GM18870 (cell line): ENCODE measurements at regions not wholly inside any gene's neighbourhood (a gene's known extent, or its start where the extent isn't known, plus 50 kb on each side); places are given as distances from the start of the nearest gene placed in this dataset.

ENCODE experiments used
- ATAC-seq: cut with Tn5 transposase; IDR thresholded peaks from one replicate; pipeline ENCODE4 v1.9.1; 2021; ENCODE audit warnings: moderate library complexity; ENCODE audit not compliant: unreplicated experiment

DNA sequence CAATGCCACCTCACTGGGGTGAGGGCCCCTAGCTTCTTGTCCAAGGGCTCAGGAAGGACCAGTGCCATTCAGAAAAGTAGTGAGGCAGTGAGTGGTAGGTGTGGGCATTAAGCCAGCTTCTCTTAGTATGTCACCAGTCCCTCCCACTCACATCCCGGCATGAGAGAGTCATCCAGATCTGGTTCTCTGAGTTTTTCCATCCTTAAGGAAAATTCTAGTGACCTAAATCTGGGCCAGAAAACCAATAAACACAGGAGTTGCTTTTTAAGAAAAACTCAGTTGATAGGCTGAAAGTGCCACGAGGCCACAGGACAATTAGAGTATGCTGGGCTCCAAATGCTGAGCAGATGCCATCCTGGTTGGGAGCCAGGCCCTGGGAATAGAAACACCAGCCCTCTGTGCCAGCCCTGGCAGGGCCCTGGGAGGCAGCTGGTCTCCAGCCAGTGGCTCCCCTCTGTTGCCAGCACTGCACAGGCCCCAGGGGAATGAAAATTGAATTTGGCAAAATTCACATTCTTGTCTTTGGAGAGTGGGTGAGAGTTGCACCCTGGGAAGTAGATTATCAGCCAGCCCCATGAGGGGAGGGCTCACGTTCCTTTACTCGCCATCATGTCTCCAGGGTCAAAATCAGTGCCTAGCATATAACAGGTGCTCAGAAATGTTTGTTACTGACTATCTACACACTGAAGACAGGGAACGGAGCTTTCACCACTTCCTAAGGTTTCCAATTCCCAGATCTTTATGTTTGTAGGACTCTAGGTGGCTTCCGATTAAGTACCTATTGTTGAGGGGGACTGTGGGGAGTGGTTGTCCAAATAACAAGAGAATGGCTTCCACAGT lies 52.8 kb downstream of the FAM43A start:
- ATAC-seq: no peak

DNA sequence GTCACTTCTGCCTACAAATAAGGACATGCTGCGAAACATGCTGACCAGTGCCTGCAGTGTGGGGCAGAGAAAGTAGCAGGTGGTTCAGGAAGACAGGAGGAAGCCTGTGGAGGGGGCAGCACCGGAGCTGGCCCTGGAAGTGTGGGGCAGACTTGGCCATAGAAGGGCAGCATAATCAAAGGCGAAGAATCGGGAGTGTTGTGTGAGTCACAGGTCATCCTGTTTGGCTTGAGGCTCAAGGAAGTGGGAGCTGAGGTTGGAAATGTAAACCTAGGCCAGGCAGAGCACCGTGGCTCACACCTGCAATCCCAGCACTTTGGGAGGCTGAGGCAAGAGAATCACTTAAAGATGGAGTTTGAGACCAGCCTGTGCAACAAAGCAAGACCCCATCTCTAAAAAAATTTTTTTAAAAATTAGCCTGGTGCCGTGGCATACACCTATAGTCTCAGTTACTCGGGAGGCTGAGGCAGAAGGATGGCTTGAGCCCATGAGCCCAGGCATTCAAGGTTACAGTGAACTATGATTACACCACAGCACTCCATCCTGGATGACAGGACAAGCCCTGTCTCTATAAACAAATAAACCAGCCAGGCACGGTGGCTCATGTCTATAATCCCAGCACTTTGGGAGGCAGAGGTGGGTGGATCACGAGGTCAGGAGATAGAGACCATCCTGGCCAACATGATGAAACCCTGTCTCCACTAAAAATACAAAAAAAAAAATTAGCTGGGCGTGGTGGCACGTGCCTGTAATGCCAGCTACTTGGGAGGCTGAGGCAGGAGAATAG lies 54.0 kb downstream of the FAM43A start:
- ATAC-seq: no peak

GRCh38 chr3:194740859-194741491 lies 55.3 kb downstream of the FAM43A start:
- no peak for ATAC-seq

DNA sequence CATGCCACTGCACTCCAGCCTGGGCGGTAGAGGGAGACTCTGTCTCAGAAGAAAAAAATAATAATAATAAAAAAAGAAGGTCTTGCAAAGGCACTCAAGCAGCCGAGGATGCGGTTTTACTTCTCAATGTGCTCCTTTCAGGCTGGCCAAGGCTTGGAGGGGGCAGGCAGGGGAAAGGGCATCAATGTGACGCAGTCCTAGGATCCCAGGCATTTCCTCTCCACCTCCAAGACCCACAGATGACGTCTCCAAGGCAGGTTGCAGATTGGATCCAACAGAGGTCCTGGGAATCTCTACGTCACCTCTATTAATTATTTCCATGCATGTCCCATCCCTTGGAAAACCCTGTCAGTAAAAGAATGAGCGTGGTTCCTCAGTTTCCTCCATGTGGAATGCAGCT lies 56.2 kb downstream of the FAM43A start:
- no peak for ATAC-seq

DNA sequence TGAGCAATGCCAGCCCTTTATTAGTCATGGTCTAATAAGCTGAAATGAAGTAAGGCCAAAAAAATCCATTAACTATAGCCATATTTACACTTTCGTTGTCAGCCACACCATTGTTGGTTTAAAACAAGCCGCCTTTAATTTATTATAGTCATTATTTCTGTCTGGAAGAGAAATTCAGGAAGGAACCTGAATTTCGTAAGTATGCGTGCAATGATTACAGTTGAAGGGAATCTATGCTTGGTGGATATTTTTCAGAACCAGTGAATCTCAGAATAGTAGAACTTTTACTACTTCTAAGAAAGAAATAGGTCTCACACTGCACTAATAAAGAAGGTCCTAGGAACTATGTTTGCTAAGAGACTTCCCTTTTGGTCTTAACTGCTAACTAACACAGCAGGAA lies 59.1 kb downstream of the FAM43A start:
- no peak for ATAC-seq

DNA sequence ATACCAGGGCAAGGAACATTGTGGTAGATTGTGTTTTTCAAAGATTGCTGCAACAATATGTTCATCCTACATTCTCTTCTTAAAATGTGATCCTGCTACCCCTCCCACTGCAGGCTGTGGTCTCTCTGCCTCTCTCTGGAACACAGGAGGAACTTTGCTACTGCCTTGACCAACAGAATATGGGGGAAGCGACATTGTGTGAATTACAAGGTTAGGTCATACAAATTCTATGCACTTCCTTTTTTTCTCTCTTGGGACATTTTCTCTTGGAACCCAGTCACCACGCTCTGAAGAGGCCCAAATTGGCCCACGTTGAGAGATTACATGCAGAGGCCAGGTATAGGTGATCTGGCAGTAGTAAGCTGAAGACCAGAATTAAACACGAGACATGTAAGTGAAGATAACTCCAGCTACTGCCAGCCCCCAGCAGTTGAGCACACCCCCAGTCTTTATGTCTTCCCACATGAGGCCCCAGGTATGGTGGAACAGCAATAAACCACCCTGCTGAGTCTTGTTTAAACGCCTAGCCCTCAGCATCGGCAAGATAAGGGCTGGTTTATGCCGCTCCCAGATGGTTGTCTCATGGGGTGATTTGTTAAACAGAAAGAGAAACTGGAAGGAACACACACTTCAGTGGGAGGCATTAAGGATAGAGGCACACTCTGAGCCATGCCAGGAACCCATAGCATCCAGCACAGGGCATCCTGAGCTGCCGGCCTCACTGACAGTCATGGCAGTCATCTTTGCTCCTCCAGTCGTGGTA lies 59.9 kb downstream of the FAM43A start:
- no peak for ATAC-seq

DNA sequence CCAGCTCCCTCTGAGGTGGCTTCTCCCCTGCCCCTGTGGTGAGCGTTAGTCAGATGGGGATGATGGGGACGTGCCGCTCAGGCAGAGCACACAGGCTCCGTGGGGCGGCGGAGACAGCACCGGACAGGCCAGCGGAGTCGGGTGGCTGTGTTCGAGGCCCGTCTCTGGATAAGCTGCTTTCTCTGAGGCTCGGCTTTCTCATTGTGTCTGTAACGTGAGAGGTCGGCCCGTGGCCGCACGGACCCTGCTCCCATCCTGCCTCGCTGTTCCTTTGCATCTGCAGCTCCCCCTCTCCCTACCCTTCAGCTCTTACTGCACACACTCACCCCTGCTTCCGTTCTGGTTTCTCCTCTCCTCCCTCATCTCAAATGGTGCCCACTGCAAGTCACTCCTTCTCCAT lies 62.5 kb downstream of the FAM43A start:
- ATAC-seq: no peak

GRCh38 chr3:194749631-194750490 lies 64.2 kb downstream of the FAM43A start:
- no peak for ATAC-seq

DNA sequence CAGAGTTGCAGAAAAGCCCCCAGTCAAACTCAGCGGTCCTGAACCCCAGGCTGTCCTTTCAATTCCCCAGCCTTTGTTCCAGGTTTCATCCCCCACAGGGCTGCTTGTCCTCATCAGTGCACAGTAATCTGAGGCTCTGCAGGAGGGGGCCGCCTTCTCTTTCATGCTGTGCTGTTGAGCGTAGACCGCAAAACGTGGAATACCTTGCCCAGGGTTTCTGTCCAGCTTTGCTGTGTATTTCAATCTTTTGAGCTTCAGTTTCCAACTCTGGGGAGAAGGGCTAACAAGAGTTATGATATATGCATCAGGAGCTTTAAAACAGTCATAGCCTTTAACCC lies 64.8 kb downstream of the FAM43A start:
- ATAC-seq: no peak

DNA sequence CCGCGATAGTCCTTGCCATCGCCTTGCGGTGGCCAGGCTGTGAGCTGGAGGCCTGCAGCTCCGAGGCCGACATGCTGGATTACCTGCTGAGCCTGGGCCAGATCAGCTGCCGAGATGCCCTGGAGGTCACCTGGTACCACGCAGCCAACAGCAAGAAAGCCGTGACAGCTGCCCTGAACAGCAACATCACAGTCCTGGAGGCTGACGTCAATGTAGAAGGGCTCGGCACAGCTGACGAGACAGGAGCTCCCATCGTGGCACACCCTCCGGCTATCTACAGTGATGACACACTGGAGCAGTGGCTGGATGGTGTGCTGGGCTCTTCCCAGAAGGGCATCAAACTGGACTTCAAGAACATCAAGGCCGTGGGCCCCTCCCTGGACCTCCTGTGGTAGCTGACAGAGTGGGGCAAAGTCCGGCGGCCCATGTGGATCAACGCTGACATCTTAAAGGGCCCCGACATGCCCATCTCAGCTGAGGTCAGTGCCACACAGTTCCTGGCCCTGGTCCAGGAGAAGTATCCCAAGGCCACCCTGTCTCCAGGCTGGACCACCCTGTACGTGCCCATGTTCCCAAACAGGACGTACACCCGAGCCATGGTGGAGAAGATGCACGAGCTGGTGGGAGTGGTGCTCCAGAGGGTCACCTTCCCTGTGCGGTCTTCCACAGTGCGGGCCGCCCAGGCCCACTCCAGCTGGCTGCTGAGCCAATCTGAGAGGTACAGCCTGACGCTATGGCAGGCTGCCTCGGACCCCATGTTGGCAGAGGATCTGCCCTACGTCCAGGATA lies 70.2 kb downstream of the FAM43A start:
- no peak for ATAC-seq

DNA sequence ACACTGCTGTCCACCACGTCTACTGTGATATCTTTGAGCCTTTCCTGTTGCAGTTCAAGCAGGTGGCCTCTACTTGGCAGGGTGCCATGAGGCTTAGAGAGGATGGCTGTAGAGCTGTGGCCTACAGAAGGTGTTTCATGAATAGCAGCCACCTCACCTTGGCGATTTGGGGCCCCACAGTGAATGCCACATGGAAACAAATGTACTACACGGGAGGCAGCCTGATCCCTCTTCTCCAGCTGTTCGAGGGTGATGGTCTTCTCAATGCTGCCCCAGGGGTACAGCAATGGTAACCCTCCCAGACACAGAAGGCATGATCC lies 70.7 kb downstream of the FAM43A start:
- ATAC-seq: no peak

DNA sequence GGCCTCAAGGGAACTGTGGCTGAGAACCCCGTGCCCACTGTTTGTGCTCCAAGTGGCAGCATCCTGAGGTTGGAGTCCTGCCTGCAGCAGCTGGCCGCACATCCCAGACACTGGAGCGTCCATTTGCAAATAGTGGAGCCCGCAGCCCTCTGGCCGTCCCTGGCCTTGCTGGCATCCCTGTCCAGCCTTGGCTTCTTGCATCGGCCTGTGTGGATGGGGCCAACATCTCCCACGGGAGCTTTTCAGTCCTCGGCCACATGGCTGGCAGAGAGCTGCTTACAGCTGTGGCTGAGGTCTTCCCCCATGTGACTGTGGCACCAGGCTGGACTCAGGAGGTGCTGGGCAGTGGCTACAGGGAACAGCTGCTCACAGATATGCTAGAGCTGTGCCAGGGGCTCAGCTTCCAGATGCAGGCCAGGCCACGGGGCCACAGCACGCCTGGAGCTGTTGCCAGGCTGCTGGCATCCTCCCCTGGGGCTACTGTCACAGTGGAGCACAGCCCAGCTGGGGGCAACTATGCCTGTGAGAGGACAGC lies 71.2 kb downstream of the FAM43A start:
- ATAC-seq: no peak

- ATAC-seq: no peak
Observed at GRCh38 chr3:194757647-194758061, 72.0 kb downstream of the FAM43A start.

GRCh38 chr3:194758716-194759115 lies 73.0 kb downstream of the FAM43A start:
- no peak for ATAC-seq

DNA sequence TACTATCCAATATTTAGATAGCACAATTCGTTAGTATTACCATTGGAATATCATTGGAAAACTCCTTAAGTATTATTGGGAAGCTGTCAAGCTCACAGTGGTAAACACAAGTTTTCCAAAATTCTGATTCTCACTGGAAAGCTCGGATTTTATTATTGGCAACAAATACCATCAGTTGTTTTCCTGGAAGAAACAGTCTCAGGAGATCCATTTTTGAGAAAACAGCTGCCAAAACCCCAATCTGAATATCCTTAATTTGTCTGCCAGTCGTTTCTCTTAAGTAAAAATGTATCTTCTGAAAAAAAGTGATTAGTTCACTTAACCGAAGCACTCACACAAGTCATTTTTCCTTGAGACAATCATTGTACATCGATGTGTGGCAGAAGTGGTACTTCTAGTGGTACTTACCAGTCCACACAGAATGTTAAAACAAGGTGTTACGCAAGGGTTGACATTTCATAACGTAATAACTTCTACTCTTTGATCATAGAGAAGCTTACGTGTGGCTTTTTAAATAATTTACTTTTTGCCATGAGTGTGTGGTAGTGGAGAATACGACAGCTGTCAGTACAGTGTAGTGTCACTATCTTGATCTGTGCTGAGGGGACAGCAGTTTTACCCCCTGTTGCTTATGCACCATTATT lies 74.9 kb downstream of the FAM43A start:
- no peak for ATAC-seq

DNA sequence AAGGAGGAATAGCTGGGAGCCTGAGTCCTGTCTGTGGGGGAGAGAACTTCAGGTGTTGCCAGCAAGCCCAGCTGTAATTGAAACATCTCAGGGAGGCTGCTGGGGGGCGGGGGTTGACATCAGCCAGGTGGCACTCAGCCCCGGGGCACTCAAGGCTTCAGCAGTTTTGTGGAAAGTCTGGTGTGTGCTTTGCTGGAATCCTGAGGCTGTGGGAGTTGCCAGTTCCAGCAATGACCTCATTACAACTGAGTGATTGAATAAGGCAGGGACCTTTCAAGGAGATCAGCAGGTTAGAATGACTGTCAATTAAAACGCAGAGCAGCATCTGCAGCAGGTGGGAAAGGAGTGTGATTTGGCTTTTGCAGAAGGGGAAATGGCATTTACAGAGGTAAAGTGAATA lies 75.7 kb downstream of the FAM43A start:
- ATAC-seq: no peak

GRCh38 chr3:194766845-194767244 lies 81.2 kb downstream of the FAM43A start:
- ATAC-seq: no peak

DNA sequence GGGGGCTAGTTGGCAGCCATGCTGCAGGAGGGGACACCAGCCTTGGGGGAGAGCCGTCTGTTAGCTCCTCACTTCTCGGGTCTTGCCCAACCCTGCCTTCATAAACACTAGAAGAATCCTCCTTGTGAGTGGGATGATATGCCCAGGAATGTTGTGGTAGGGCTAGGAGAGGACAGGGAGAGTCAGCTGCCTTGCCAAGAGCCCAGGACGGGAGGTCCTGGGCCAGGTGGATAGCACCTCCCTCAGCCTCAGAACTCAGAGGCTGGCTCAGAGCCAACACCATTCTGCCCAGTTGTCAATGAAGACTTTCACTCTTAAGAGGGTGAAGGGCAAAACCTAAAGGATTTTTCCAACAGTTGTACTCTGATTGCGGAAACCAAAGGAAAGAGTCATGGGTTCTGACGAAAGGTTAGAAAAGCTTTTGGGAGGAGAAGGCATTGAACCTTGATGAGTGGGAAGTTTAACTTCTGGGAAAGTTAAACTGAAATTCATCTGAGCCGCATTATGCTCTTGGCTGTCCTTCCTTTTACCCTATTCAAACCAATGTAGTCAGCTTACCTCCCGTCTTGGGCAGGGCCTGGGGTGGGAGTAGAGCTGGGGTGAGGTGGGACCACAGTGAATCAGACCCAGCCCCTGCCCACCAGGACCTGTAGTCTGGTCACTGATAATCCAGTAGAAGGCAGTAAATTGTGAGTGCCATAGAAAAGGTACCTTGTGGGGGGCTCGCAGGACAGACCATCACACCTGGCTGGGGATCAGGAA lies 81.9 kb downstream of the FAM43A start:
- ATAC-seq: no peak
